NCI-H2171 (cell line): ENCODE measurements at regions not wholly inside any gene's neighbourhood (a gene's known extent, or its start where the extent isn't known, plus 50 kb on each side); places are given as distances from the start of the nearest gene placed in this dataset.
"Not testable (repeated sequence)": the region's sequence is repeated elsewhere in the genome, so short reads cannot be mapped to it uniquely, and the experiment has no call there.

Experiments
- DNase-seq: peaks from one replicate; lab custom pipeline; 2025; lab: John Stamatoyannopoulos, UW

DNA sequence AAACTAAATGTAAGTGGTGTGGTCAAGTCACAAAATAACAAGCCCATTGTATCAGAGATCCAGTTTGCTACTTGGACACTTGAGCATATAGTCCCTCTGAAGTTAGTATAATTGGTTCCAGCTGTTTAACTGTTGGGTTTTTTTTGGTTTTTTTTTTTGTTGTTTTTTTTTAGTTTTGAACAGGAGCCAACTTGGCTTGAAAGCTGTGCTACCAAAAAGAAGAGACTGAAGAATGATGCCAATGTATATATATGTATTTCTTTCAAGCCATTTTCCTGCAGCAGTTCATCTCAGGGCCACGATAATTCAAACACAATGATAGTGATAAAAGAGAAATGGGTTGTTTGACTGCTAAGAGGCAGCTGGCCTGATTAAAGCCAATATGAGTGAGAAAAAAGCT lies 138.3 kb downstream of the PCDH18 start:
- no peak for DNase-seq

DNA sequence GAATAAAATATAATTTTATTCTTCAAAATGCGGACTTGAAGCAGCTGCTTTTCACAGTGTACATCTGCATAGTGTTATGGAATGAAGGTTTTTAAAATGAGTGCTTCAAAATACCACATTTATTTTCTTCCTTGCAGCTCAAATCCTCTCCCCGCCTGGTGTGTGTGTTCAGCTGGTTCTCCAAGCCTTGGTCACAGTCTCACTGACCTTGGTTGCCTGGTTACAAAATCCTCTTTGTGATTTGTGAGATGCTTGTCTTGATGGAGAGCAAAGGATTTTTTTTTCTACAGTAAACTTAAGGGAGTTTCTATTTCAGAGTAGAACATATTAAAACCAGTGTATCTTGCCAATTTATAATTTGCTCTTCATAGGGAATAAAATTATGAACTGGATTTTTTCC lies 139.2 kb downstream of the PCDH18 start:
- DNase-seq = no peak

DNA sequence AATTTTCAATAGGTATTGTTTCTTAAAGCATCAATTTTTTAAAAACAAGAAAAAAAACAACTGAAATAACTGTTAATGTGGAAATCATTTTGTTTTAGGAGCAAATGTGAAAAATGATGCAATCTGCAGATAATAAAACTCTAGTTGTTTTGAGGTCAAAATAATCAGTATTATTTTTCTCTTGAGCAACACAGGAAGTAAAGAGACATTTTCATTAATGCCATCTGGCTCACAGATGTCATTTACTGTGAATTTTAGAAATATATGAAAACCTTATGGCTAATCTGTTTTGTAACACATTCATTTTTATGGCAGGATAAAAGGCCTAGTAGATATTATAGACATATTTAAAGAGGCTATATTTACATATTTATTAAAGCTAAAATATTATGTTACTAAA lies 141.6 kb downstream of the PCDH18 start:
- no peak for DNase-seq

- DNase-seq = no peak
Measured at GRCh38 chr4:137389911-137390520, 142.3 kb downstream of the PCDH18 start.

DNA sequence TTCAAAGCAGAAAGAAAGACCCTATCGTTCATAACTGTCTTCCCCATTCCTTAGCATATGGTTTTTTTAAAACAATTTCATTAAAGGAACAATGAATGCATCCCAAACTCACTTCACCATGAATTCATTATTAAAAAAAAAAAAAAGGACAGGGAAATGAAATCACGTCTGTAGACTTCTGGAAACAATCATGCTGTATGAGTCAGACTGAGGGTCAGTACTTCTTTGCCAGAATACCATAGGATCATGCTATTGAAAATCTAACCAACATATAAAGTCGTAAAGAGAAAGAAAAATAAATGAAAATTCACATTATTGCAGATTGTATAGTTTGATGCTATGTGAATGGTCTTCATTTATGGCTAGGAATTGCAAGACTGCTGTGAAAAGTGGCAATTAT lies 144.4 kb downstream of the PCDH18 start:
- no peak for DNase-seq

DNA sequence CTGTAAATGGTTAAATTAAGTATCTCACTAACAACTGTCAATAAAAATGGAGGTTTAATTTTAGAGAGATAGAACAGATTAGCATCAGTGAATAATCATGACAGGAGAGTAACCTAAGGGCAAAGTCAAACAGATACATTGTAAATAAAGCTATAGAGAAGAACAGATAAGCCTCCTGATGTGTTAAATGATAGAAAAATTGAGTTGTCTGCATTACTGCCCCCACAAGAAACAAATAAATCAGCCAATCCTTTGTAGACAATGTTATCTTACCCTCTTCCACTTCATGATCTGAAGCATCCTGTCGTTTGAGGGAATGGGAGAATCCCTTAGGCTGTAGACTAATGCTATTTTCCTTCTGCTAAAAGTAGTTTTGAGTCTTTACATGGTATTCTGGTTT lies 147.8 kb downstream of the PCDH18 start:
- DNase-seq = no peak

DNA sequence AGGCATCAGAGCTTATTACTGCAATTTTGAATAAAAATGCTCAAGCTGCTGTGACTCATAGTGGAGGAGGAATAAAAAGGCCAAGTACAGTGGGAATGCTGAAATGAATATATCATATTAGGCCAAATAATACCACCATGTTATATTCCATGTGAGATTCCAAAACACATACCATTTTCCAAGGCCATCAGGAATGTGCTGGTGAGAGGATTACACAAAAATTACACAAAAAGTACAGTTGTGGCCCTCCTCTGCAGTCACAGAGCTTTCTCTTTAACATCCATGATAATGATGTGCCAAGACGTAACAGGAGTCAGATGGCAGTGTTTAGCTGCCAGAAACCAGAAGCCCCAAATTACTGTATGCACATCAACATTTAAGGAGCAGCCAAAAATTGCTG lies 153.5 kb downstream of the PCDH18 start:
- DNase-seq = no peak

- DNase-seq = no peak
Measured at GRCh38 chr4:137378393-137378792, 153.9 kb downstream of the PCDH18 start.

GRCh38 chr4:137376312-137376711 lies 156.0 kb downstream of the PCDH18 start:
- DNase-seq = no peak

DNA sequence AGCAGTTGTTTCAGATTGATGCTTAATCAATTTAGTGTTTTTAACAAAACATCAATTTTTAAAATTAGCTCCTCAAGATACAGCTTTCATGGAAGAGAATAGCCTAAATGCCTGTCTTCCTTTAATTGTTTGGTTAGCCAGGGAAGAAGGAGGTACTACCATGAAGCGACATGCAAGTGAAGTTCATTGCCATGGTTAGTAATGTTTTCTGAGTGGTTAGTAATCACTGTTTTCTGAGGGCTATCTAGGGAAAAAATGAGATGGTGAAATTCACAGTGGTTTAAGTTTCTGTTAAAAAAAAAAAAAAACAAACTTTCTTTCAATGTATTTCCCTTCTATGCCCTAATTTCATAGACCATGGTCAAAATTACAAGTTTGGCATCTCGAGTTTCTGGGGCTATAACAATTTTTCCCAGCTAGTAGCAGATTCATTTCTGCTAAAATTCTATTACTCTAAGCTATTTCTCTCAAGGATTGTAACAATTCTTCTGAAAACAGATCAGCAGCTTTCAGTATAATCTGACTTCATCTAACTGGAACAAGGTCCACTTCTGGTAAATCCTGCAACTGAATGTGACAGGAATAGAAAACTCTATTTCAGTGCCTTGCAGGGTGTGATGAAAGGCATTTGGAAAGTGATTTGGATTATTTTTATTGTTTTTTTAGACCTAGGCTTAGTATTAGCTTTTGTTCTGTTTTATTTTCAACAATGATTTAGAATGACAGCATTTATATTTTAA lies 157.0 kb downstream of the PCDH18 start:
- no peak for DNase-seq

DNA sequence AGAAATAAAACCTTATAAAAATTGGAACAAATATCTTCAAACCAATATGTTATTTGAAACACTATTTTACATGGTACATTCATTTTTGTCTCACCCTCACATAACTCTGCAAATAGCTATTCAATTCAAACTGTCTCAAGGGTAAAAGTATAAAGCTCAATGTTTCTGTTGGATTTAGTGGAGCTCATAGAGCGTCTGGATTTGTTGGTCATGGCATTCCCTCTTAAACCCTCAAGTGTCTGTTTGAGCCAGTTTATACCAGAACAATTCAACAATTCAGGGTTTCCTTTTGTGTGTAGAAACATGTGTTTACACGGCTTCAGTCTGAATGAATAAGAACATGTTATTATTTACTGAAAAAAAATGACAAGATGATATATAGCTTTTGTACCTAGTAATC lies 161.6 kb downstream of the PCDH18 start:
- no peak for DNase-seq

- no peak for DNase-seq
Measured at GRCh38 chr4:137370206-137370633, 162.1 kb downstream of the PCDH18 start.

DNA sequence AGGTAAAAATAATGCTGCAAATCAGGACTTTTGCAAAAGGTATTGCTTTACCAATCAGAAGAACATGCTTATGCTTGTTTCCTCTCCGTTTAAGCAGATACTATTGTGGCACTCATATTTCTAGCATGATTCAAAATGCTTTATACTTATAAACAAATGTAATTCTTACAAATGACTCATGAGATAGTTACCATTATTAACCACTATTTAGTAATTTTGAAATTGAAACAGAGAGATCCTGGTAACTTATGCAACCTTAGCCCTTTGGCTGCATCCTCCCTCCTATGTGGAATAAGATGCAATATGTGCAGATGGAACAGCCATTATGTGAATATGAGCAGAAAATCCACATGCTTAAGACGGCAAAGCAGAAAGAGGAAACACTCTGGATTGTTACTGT lies 164.7 kb downstream of the PCDH18 start:
- DNase-seq = no peak

- no peak for DNase-seq
Measured at GRCh38 chr4:137363496-137363895, 168.8 kb downstream of the PCDH18 start.

DNA sequence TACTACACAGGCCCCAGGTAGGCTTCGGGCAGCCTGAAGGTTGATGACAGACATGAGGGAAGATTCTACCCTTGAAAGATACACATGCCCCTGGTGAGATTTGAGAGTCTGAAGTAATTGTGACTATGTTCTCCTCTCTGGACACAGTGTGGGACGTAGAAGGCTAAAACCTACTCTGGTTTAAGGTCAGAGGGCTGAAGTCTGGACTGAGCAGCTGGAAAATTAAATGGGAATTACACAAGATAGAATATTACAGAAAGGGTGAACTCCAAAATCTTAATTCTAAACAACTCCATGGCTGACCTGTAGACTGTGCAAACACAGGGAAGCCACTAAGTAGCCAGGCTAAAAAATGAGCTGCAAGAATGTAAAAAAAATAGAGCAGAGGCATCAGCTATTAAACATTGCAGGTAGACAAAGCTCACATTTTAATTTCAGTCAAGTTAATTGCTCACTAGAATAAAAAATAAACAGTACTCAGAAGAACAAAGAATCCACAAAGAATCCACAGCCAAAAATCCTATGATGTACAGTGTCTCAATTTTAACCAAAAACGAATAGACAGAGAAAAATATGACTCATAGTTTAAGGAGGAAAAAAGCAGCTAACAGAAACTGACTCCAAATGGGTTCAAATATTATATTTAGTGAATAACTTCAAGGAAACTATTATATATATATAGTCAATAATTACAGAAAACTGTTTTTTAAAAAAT lies 170.4 kb downstream of the PCDH18 start:
- no peak for DNase-seq

DNA sequence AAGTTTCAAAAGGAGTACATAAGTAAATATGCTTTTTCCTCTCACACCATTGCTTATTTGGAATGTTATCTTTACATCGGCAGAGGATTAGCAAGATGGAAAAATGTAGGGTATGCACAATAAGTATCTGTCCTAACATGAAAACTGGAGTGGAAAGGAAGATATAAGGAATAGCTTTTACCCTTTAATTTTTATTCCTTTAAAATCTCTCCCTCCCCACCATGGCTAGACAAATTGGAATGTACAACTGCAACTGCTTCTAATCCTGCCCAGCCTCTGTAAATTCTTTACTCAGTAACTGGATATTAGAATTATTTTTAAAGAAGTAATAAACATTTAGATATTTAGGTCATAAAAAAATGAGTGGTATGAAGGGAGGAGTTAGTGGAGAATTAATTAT lies 171.5 kb downstream of the PCDH18 start:
- no peak for DNase-seq

GRCh38 chr4:137359691-137360315 lies 172.5 kb downstream of the PCDH18 start:
- peak; percentile 20 for DNase-seq

DNA sequence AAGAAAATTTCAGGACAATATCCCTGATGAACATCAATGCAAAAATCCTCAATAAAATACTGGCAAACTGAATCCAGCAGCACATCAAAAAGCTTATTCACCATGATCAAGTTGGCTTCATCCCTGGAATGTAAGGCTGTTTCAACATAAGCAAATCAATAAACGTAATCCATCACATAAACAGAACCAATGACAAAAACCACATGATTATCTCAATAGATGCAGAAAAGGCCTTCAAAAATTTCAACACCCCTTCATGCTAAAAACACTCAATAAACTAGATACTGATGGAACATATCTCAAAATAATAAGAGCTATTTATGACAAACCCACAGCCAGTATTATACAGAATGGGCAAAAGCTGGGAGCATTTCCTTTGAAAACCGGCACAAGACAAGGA lies 177.7 kb downstream of the PCDH18 start:
- not testable (repeated sequence) for DNase-seq

DNA sequence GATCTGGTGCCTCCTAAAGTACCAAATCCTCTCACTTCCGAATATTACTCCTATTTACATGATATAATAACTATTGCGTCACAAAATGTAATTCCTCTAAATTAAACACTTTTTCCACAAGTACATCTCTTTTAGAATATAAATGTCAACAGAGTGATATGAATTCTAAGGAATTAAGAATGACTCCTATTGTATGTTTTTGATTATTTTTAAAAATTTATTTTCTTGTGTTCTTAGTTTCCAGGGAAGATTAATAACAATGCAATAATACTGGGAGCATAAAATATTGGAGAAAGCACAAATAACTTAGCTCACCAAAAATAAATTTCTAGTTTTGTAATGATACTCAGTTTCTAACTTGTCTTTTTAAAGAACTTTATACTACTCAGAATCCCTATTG lies 184.9 kb downstream of the PCDH18 start:
- DNase-seq = no peak

DNA sequence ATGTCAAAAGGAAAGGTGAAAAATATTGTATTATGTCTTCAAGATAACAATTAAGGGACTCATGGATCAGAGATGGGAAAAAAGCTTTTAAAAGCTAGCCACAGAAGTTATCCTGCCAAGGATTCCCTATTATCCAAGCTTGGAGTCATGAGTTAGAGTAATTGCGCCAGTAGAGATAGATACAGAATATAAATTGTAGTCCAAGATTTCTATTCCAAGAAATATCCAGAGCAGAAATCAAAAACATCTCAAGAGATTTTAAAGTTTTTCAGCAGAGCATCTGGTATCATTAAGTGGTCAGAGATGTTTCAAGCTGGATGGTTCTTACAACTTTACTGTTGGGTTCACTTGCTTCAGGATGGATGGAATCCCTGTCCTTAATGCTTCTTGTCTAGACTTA lies 186.7 kb downstream of the PCDH18 start:
- DNase-seq = no peak

DNA sequence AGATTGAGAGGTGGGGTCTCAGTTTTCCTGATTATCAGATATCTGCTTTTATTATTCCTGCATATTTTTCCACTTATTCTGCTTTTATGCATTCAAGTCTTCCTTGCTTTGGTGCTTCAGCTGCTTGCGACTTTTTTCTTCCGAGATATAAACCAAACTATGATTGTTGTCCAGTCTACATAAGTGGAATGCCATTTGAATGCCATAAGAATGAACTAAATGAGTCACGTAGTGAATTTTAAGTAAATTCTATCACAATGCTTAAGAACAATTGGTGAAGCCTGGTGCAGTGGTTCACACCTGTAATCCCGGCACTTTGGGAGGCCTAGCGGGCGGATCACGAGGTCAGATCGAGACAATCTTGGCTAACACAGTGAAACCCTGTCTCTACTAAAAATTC lies 189.1 kb downstream of the PCDH18 start:
- DNase-seq = no peak

DNA sequence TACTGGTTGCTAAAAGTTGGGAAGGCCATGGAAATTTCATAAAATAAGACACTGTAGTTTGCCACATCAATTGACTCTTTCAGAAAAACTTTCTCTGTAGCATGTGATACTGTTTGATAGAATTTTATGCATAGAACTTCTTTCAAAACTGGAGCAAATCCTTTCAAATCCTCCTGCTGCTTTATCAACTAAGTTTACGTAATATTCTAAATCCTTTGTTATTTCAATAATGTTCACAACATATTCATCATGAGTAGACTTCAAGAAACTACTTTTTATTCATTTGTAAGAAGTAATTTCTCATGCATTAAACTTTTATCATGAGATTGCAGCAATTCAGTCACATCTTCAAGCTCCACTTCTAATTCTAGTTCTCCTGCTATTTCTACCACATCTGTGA lies 199.3 kb downstream of the PCDH18 start:
- no peak for DNase-seq

GRCh38 chr4:137312257-137312656 lies 220.0 kb downstream of the PCDH18 start:
- DNase-seq = no peak
